ENCODE measurements at regions not wholly inside any gene's neighbourhood (a gene's known extent, or its start where the extent isn't known, plus 50 kb on each side); places are given as distances from the start of the nearest gene placed in this dataset.

DNA sequence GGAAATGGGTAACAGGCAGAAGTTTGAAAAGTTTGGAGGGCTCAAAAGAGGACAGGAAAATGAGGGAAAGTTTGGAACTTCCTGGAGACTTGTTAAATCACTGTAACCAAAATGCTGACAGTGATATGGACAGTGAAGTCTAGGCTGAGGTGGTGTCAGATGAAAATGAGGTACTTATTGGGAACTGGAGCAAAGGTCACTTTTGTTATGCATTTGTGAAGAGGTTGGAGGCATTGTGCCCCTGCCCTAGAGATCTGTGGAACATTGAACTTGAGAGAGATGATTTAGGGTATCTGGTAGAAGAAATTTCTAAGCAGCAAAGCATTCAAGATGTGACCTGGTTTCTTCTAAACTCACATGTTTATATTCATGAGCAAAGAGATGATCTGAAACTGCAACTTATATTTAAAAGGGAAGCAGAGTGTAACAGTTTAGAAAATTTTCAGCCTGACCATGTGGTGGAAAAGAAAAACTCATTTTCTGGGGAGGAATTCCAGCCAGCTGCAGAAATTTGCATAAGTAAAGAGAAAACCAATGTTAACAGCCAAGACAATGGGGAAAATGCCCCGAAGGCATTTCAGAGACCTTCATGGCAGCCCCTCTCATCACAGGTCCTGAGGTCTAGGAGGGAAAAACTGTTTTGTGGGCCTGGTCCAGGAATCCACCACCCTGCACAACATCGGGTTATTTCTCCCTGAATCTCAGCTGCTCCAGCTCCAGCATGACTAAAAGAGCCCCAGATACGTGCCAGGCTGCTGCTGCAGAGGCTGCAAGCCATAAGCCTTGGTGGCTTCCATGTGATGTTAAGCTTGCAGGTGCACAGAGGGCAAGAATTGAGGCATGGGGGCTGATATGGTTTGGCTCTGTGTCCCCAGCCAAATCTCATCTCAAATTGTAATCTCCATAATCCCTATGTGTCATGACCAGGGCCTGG is 632.5 kb upstream of the GNPDA2 start:
- FAIRE-seq (no peak), ATAC-seq (no peak), DNase-seq (ENCODE audit: low spot score) (no peak)
- H3K79me2 ChIP-seq (ENCODE audit: insufficient read depth, low read length), result no peaks in the 10 kb centered on the region
- peaks cover 60% of the 10 kb centered on the region for H3K9me3 ChIP-seq (ENCODE audit: low read length)
- no peak for TF ChIP-seq ZNF224 (CRISPR knock-in tag; IDR thresholded peaks at IDR 0.05)
- TF ChIP-seq, protein P1, sequence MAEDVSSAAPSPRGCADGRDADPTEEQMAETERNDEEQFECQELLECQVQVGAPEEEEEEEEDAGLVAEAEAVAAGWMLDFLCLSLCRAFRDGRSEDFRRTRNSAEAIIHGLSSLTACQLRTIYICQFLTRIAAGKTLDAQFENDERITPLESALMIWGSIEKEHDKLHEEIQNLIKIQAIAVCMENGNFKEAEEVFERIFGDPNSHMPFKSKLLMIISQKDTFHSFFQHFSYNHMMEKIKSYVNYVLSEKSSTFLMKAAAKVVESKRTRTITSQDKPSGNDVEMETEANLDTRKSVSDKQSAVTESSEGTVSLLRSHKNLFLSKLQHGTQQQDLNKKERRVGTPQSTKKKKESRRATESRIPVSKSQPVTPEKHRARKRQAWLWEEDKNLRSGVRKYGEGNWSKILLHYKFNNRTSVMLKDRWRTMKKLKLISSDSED (CRISPR knock-in tag; IDR thresholded peaks at IDR 0.05), result no peak
- TF ChIP-seq, protein P2, sequence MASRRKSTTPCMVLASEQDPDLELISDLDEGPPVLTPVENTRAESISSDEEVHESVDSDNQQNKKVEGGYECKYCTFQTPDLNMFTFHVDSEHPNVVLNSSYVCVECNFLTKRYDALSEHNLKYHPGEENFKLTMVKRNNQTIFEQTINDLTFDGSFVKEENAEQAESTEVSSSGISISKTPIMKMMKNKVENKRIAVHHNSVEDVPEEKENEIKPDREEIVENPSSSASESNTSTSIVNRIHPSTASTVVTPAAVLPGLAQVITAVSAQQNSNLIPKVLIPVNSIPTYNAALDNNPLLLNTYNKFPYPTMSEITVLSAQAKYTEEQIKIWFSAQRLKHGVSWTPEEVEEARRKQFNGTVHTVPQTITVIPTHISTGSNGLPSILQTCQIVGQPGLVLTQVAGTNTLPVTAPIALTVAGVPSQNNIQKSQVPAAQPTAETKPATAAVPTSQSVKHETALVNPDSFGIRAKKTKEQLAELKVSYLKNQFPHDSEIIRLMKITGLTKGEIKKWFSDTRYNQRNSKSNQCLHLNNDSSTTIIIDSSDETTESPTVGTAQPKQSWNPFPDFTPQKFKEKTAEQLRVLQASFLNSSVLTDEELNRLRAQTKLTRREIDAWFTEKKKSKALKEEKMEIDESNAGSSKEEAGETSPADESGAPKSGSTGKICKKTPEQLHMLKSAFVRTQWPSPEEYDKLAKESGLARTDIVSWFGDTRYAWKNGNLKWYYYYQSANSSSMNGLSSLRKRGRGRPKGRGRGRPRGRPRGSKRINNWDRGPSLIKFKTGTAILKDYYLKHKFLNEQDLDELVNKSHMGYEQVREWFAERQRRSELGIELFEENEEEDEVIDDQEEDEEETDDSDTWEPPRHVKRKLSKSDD (CRISPR knock-in tag; IDR thresholded peaks at IDR 0.05; ENCODE audit: low read depth), result no peak
- 0% methylated on average over 1 of the region's 3 CpGs for WGBS (ENCODE audit: low lambda C conversion rate)
- CTCF ChIA-PET (ENCODE audit: low intra/inter-chr PET ratio, low total read pairs), result no interaction called here
- H3K4me1 ChIP-seq (ENCODE audit: insufficient read depth, low read length), result no peaks in the 10 kb centered on the region
- H4K20me1 ChIP-seq (ENCODE audit: insufficient read depth, low read length), result no peaks in the 10 kb centered on the region
- no peak overlapping the region for H2AFZ ChIP-seq (ENCODE audit: low read length)
- H3K27ac ChIP-seq (ENCODE audit: extremely low read length, insufficient read depth, low read length), result no peak overlapping the region
- no peaks in the 10 kb centered on the region for H3K36me3 ChIP-seq (replicated peaks in 1 of 2; ENCODE audit: control insufficient read depth in 1 of 2, insufficient read depth in 2 of 2, low read length in 2 of 2)
- POLR2A ChIA-PET, result no interaction called here
- in situ Hi-C loops (cut with HindIII; ENCODE audit: extremely low pct_ligation_motif_present, low pct_unique_long_range_greater_than_20kb), result no loop called here
- no peak overlapping the region for H3K9ac ChIP-seq (ENCODE audit: insufficient read depth, low read depth, low read length)
- no peak overlapping the region for H3K4me2 ChIP-seq (ENCODE audit: low read depth, low read length)
- intact Hi-C loops (cut with micrococcal nuclease; ENCODE audit: unreplicated experiment), result no loop called here
- no peaks in the 10 kb centered on the region for H3K27me3 ChIP-seq (ENCODE audit: control insufficient read depth in 1 of 2, insufficient read depth in 2 of 2, low read length in 2 of 2)
- no TSS peak for BruUV-seq (replicated peaks)
- no peak overlapping the region for H3K4me3 ChIP-seq (replicated peaks in 1 of 3; ENCODE audit: insufficient read depth in 1 of 3, low read depth in 2 of 3, low read length in 3 of 3)

All from HepG2 (cell line).